Activated CD4-positive, alpha-beta T cell treated with anti-CD3 and anti-CD28 coated beads, Interleukin-10, Interleukin-2, amounts not matched to agents 100 ng/mL and 50 ng/mL, durations not matched to agents 16 hours and 8 hours (primary cell): ENCODE measurements at regions not wholly inside any gene's neighbourhood (a gene's known extent, or its start where the extent isn't known, plus 50 kb on each side); places are given as distances from the start of the nearest gene placed in this dataset.
"Not testable (repeated sequence)": the region's sequence is repeated elsewhere in the genome, so short reads cannot be mapped to it uniquely, and the experiment has no call there.

Experiments
- DNase-seq: peaks from one replicate; pipeline ENCODE4 v3.0.0-alpha.2; 2020

GRCh38 chr13:33561627-33562026, 256.3 kb upstream of the RFC3 start:
- no peak for DNase-seq

- no peak for DNase-seq
Observed at GRCh38 chr13:33571618-33572017, 246.3 kb upstream of the RFC3 start.

GRCh38 chr13:33572322-33572721, 245.6 kb upstream of the RFC3 start:
- DNase-seq, result not testable (repeated sequence)

GRCh38 chr13:33575378-33575777, 242.6 kb upstream of the RFC3 start:
- DNase-seq, result no peak

- no peak for DNase-seq
Observed at GRCh38 chr13:33577007-33577406, 240.9 kb upstream of the RFC3 start.

DNA sequence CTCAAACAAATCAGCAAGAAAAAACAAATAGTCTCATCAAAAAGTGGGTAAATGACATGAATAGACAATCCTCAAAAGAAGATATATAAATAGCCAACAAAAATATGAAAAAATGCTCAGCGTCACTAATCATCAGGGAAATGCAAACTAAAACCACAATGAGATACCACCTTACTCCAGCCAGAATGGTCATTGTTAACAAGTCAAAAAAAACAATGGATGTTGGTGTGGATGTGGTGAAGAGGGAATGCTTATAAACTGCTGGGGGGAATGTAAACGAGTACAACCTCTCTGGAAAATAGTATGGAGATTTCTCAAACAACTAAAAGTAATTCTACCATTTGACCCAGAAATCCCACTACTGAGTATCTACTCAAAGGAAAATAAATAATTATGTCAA, 239.2 kb upstream of the RFC3 start:
- DNase-seq, result no peak

DNA sequence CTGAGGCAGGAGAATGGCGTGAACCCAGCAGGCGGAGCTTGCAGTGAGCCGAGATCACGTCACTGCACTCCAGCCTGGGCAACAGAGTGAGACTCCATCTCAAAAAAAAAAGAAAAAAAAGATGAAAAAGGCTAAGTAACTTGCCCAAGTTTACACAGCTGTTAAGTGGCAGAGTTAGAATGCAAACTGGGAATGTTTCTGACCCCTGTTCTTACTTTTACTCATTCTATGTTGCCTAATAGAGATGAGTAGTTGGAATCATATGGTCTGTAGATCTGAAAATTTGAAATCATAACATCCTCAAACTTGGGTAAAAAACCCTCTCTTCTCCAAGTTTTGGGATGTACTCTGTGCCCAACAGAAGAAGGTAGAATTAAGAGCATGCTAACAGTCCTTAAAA, 235.8 kb upstream of the RFC3 start:
- DNase-seq, result no peak

DNA sequence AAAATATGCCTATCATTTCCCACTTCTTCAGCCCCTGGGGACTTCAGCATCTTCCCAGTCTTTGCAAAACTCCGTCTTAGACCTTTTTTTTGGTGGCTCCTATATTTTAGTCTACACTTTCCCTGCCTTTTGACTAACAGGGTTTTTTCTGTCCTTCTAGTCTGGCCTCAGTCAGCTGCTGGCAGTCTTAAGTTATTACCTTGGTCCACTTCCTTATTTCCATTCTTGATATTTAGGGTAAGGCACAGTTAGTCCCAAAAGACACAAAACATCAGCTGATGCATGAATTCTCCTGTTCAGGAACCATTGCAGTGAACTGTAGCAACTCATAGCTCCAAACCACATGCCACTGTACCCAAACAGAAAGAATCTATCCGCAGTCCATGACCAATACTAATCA, 234.6 kb upstream of the RFC3 start:
- DNase-seq, result no peak

GRCh38 chr13:33590936-33591335, 227.0 kb upstream of the RFC3 start:
- no peak for DNase-seq

DNA sequence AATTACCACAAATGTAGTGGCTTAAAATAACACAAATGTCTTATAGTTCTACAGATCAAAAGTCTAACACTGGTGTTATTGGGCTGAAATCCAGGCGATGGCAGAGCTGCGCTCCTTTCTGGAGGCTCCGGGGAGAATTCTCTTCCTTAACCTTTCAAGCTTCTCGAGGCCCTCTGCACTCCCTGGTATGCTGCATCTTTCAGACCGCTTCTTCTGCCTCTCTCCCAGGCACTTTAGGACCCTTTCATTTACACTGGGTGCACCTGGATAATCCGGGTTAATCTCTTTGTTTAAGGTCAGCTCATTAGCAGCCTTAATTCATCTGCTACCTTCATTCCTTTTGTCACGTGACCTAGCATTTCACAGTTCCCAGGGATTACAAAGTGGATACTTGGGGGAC, 211.3 kb upstream of the RFC3 start:
- DNase-seq, result no peak

DNA sequence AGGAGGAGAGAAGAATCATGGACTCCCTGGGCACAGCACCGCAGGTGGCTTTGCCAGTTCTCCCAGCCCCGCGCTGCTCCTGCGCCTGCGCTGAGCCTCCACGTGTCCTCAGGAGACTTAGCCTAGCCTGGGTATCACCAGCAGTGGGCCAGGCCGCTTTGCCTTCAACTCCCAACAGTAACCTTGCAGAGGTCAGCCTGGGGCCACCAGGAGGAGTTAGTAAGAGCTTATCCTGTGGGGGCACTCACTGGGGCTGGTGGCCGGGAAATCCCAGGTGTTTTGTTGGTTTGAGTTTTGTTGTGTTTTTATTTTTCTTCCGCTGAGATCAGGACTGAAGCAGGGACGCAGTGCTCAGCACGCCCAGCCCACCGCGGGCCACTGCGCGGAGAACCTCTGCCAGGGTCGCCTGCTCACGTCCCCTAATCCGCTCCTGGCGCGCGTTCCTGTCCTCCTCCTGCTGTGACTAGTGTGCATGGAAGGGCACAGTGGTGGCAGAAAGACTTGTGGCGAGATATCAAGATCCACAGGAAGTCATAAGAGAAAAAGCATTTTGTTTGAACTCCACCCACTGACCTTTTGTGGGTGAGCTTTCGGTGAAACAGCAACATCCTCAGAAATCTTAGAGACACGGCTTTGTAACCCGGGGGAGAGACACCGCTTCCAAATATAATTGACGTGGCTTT, 207.4 kb upstream of the RFC3 start:
- peak; percentile 84 for DNase-seq

- no peak for DNase-seq
Observed at GRCh38 chr13:33611121-33611805, 206.7 kb upstream of the RFC3 start.

- DNase-seq, result peak; percentile 90
Observed at GRCh38 chr13:33612641-33613638, 205.0 kb upstream of the RFC3 start.

DNA sequence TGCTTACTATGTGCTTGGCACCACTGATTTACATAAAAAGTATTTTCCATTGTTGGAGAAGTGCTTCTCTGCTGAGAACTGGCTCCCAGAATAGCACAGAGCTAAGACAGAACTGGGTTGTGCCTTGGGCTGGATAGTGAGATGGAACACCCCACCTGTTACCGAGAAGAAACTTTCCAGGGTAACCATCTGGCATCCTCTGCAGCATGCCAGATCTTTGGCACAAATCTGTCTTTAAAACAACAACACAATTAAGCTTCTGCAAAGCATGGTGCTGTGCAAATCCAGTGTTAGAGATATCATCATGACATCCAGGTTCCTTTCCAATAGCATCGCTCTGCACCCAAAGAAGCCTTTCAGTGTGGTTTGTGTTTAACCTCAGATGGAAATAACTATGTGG, 202.5 kb upstream of the RFC3 start:
- DNase-seq, result no peak

- DNase-seq, result no peak
Observed at GRCh38 chr13:33616130-33616529, 201.8 kb upstream of the RFC3 start.

GRCh38 chr13:33617055-33617454, 200.9 kb upstream of the RFC3 start:
- DNase-seq, result no peak

DNA sequence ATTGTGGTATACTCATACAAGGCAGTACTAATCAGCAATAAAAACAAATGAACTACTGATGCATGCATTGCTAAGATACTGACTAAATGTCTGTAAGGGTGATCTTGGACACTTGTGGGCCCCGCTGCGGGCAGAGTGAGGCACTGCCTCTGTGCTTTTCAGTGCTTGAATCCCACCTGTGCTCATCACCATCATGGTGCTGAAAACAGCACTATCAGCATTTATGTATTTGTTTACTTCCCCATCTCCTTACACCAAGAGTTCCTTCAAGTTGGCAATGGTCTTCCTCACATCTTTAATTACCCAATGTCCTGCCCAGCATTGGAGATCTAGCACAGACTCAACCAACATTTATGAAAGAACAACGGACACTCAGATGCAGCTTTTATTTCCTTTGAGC, 193.7 kb upstream of the RFC3 start:
- no peak for DNase-seq

- DNase-seq, result peak; percentile 38
Observed at GRCh38 chr13:33624740-33625139, 193.2 kb upstream of the RFC3 start.

DNA sequence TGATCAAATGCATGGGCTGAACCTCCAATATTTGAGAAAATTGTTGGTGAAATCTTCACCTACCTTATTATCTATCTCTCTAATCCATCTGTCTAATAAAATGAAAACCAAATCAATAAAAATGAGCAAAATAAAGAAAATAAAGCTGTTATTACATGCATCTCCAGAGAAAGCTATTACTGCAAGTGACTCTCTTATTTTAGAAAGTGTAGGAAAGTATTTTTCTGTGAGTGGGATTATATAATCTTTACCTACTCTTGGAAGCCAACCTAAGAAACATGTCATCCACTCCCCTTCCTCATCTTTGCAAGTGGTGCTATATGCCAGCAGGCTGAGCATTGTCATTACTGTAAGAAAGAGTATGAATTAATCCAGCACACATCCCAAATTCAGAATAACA, 191.5 kb upstream of the RFC3 start:
- no peak for DNase-seq

GRCh38 chr13:33628662-33629061, 189.3 kb upstream of the RFC3 start:
- DNase-seq, result no peak

- no peak for DNase-seq
Observed at GRCh38 chr13:33629605-33630360, 188.2 kb upstream of the RFC3 start.

GRCh38 chr13:33633701-33634545, 184.0 kb upstream of the RFC3 start:
- DNase-seq, result no peak
